Ascending aorta (tissue), 2 donors: ENCODE measurements at regions not wholly inside any gene's neighbourhood (a gene's known extent, or its start where the extent isn't known, plus 50 kb on each side); places are given as distances from the start of the nearest gene placed in this dataset.

Experiments
- DNase-seq, 2 donors: peaks; one replicate each; pipeline ENCODE4 v3.0.0-alpha.2; 2019; ENCODE audit warnings: low spot score in 2 of 2
- H3K27ac ChIP-seq, 2 donors: fragments of 200-600 bp; sonication (generic); one replicate each; pipeline ENCODE4 v1.5.1; 2016 to 2017; ENCODE audit warnings: mild to moderate bottlenecking in 1 of 2
- H3K27me3 ChIP-seq: fragments of 200-600 bp; sonication (generic); one replicate; pipeline ENCODE4 v1.5.1; 2017
- H3K36me3 ChIP-seq, 2 donors: fragments of 200-600 bp; sonication (generic); one replicate each; pipeline ENCODE4 v1.5.1; 2016
- H3K4me1 ChIP-seq, 2 donors: fragments of 200-600 bp; sonication (generic); one replicate each; pipeline ENCODE4 v1.5.1; 2016 to 2017; ENCODE audit warnings: mild to moderate bottlenecking in 1 of 2
- H3K4me3 ChIP-seq, 2 donors: fragments of 200-600 bp; sonication (generic); one replicate each; pipeline ENCODE4 v1.5.1; 2016 to 2017; ENCODE audit warnings: mild to moderate bottlenecking in 1 of 2
- H3K9me3 ChIP-seq, 2 donors: fragments of 200-600 bp; sonication (generic); one replicate each; pipeline ENCODE4 v1.5.1; 2016
- intact Hi-C: fragments of 100-400 bp; cut with DNase I; formaldehyde crosslinking; loops from one replicate; pipeline ENCODE4 v1.15.1; 2023
- TF ChIP-seq, protein P1 (sequence below), 3 experiments: fragments of 200-600 bp in 2 of 3; fragments of 450-650 bp in 1 of 3; sonication (generic) in 2 of 3; IDR thresholded peaks; one replicate each; pipeline ENCODE4 v1.5.1; 2016 to 2019; ENCODE audit warnings: antibody characterized with exemption in 3 of 3, mild to moderate bottlenecking in 1 of 3, moderate library complexity in 1 of 3

DNA sequence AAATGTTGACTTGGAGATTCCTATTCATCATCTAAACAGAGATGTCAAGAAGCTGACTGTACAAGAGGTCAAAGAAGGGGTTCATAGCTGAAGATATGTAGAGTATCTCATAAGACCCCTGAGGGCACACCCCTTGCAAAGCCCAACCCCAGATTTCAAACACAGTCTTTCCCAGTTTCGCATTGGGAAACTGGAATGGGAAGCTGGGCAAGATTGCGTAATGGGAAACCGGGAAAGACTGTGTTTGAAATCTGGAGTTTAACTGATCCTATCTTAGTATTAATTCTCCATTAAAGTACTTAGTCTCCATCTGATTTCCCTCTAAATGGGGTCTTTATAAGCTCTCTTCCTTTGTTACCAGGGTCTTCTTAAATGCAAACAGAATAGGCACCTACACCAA lies 99.5 kb downstream of the FAM76B start:
- Histone ChIP-seq H3K4me3 (no peak overlapping the region), H3K36me3 (no peaks in the 10 kb centered on the region), H3K4me1 (no peaks in the 10 kb centered on the region), H3K27me3 (no peaks in the 10 kb centered on the region), H3K27ac (no peak overlapping the region), H3K9me3 (no peaks in the 10 kb centered on the region)
- intact Hi-C loops, result no loop called here
- DNase-seq, result no peak
- TF ChIP-seq, protein P1, sequence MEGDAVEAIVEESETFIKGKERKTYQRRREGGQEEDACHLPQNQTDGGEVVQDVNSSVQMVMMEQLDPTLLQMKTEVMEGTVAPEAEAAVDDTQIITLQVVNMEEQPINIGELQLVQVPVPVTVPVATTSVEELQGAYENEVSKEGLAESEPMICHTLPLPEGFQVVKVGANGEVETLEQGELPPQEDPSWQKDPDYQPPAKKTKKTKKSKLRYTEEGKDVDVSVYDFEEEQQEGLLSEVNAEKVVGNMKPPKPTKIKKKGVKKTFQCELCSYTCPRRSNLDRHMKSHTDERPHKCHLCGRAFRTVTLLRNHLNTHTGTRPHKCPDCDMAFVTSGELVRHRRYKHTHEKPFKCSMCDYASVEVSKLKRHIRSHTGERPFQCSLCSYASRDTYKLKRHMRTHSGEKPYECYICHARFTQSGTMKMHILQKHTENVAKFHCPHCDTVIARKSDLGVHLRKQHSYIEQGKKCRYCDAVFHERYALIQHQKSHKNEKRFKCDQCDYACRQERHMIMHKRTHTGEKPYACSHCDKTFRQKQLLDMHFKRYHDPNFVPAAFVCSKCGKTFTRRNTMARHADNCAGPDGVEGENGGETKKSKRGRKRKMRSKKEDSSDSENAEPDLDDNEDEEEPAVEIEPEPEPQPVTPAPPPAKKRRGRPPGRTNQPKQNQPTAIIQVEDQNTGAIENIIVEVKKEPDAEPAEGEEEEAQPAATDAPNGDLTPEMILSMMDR (IDR thresholded peaks at IDR 0.05), result no peak

DNA sequence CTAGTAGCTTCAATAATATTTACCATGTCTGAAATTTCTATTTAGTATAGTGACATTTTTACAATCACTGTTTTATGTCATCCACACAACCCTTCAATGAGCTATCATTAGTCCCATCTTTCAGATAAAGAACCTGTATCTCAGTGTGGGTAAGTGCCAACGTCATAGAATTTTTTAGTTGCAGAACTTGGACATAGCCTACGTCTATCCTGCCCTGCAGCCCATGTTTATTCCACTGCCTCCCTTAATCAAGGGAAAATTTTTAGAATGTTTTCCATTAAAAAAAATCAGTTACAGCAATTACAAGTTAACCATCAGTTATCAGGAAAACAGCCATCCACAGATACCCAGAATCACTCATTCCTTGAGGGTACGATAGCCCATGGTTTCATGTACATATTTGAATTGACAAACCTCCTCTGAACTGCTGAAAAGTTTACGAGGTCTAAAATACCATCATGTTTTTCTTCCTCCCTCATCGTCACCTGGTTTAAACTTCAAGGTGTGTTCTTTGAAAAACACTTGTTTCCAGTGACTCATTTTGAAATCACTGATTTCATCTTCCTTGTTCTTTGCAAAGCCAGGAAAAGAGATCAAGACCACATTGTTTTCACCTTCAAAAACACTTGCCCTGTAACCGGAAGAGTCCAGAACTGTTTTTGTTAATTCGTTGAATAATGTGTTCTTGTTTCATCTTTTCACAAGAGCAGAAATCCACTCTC lies 100.9 kb downstream of the FAM76B start:
- H3K4me1 ChIP-seq, result peaks cover 0 to 3% of the 10 kb centered on the region in 2 donors
- no peaks in the 10 kb centered on the region for H3K27me3 ChIP-seq
- H3K36me3 ChIP-seq, result no peaks in the 10 kb centered on the region
- intact Hi-C loops, result no loop called here
- TF ChIP-seq, protein P1 (IDR thresholded peaks at IDR 0.05), result no peak
- no peak overlapping the region for H3K27ac ChIP-seq
- DNase-seq, result no peak
- no peaks in the 10 kb centered on the region for H3K9me3 ChIP-seq
- no peak overlapping the region for H3K4me3 ChIP-seq

DNA sequence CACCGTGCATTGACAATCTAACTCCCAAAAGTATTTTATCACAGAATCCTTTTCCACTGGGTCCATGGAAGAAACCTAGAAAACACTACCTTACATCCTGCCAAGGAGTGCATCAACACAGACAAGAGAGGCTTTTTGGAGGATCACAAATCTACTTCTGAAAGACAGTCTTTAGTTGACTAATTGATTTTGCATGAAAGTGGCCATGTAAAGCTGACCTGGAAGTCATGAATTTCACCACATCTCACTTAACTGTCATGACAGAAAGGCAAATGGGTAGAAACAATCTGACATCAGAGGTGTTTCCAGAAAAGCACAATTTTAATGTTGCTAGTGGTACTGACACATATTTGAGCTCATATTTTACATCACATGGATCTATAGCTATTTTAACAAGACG lies 101.6 kb downstream of the FAM76B start:
- intact Hi-C loops, result no loop called here

DNA sequence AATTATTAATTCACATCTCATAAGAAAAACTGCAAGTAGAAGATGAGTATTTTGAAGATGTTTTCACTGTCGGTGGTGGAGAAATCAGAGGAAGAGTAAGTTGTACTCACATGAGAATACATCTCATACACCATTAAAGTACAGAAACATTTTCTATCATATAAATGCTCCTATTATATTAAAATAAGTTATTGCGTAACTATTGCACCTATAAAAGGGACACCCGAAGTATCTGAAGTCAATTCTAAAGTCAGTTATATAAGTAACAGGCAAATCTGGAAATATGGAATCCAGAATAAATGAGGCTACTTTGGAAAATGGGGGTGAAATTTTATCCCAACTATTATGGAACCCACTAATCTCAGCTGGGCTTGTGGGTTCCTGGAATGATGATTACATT lies 103.3 kb downstream of the FAM76B start:
- no peaks in the 10 kb centered on the region for H3K27me3 ChIP-seq
- H3K27ac ChIP-seq, result no peak overlapping the region
- no peak for DNase-seq
- no peaks in the 10 kb centered on the region for H3K9me3 ChIP-seq
- no peaks in the 10 kb centered on the region for H3K36me3 ChIP-seq
- H3K4me1 ChIP-seq, result peaks cover 0 to 3% of the 10 kb centered on the region in 2 donors
- TF ChIP-seq, protein P1 (IDR thresholded peaks at IDR 0.05), result no peak
- no peak overlapping the region for H3K4me3 ChIP-seq
- intact Hi-C loops, result no loop called here

More for the DNA sequence above, 101.6 kb downstream of the FAM76B start:
- Histone ChIP-seq H3K27ac (no peak overlapping the region), H3K27me3 (no peaks in the 10 kb centered on the region), H3K9me3 (no peaks in the 10 kb centered on the region), H3K4me1 (peaks cover 0 to 3% of the 10 kb centered on the region in 2 donors), H3K4me3 (no peak overlapping the region), H3K36me3 (no peaks in the 10 kb centered on the region)
- TF ChIP-seq, protein P1 (IDR thresholded peaks at IDR 0.05), result no peak
- DNase-seq, result no peak

DNA sequence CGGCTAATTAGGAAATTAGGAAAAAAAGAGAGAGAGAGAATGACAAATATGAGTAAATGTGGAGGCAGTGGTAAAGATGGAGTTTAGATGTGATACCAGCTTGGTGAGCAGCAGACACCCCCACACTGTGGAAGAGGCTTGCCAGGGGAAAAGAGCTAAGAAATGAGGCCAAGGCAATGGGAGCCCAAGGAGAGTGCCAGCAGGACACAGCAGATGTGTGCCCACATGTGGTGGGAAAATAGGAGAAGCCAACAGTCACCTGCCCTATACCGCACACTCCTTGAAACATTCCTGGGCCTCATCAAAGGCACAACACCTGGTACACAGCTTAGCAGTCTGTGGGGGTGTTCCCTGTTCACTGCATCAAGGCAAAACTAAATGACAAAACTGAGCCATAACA lies 104.9 kb downstream of the FAM76B start:
- Histone ChIP-seq H3K4me3 (no peak overlapping the region), H3K9me3 (no peaks in the 10 kb centered on the region), H3K27ac (no peak overlapping the region), H3K27me3 (no peaks in the 10 kb centered on the region), H3K4me1 (peaks cover 0 to 15% of the 10 kb centered on the region in 2 donors), H3K36me3 (no peaks in the 10 kb centered on the region)
- TF ChIP-seq, protein P1 (IDR thresholded peaks at IDR 0.05), result no peak
- intact Hi-C loops, result no loop called here
- DNase-seq, result no peak
